Retinal pigment epithelial cell (primary cell): ENCODE measurements at regions not wholly inside any gene's neighbourhood (a gene's known extent, or its start where the extent isn't known, plus 50 kb on each side); places are given as distances from the start of the nearest gene placed in this dataset.
"Not testable (repeated sequence)": the region's sequence is repeated elsewhere in the genome, so short reads cannot be mapped to it uniquely, and the experiment has no call there.

ENCODE experiments used
- DNase-seq: peaks from one replicate; pipeline ENCODE4 v3.0.0-alpha.2; 2010; ENCODE audit warnings: low read depth
- H3K4me3 ChIP-seq: 2 replicates; pipeline ENCODE4 v1.5.1; 2011; ENCODE audit warnings: mild to moderate bottlenecking, low read length, control low read depth, moderate library complexity
- CTCF ChIP-seq: conservative IDR thresholded peaks from 2 replicates; pipeline ENCODE4 v1.5.1; 2011; ENCODE audit warnings: low read depth, low read length, control low read depth, inconsistent platforms

GRCh38 chr12:71281425-71281824, 123.6 kb upstream of the TSPAN8 start:
- TF ChIP-seq CTCF: no peak
- H3K4me3 ChIP-seq: no peak overlapping the region
- DNase-seq: no peak

DNA sequence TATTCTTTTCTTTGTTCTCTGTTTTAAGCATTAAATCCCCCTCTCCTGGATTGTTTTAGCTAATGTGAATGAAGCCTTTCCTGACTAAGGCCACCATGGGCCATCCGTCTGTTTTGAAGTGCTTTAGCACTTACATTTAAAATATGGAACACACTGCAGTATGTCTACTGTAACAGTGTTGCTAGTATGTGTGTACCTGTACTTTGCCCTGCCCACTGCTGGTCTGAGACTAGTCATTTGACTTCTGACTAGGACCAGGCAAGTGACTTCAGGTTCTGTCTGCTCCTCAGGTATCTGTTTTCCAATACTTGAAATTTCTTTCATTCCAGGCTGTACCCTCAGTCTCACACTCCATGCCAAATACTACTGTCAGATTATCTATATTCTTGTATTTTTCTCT, 120.1 kb upstream of the TSPAN8 start:
- TF ChIP-seq CTCF: no peak
- DNase-seq: no peak
- no peak overlapping the region for H3K4me3 ChIP-seq

DNA sequence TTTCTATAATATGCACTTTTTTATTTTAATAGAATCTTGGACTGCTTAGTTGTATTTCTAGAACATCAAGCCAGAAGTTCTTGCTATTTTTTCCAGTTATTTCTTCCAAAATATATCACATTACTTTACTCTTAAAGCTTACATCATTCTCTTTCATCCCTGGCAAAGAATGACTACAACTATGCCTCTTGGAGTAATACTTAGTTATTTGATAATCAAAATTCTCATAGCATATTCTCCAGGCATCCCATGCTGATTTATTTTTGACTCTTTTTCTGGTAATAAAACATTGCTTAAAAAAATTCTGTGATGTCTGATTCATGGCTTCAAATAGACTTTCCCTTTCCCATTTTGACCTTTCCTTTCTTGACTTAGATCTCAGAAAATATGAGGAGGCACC, 118.7 kb upstream of the TSPAN8 start:
- no peak overlapping the region for H3K4me3 ChIP-seq
- no peak for DNase-seq
- no peak for TF ChIP-seq CTCF

GRCh38 chr12:71270794-71271193, 113.0 kb upstream of the TSPAN8 start:
- not testable (repeated sequence) for DNase-seq, H3K4me3 ChIP-seq

- no peak overlapping the region for H3K4me3 ChIP-seq
- TF ChIP-seq CTCF: no peak
- no peak for DNase-seq
These were observed 112.3 kb upstream of the TSPAN8 start for GRCh38 chr12:71270057-71270456.

- no peak for DNase-seq
- no peak for TF ChIP-seq CTCF
- H3K4me3 ChIP-seq: no peak overlapping the region
These were observed 111.4 kb upstream of the TSPAN8 start for GRCh38 chr12:71269281-71269598.

DNA sequence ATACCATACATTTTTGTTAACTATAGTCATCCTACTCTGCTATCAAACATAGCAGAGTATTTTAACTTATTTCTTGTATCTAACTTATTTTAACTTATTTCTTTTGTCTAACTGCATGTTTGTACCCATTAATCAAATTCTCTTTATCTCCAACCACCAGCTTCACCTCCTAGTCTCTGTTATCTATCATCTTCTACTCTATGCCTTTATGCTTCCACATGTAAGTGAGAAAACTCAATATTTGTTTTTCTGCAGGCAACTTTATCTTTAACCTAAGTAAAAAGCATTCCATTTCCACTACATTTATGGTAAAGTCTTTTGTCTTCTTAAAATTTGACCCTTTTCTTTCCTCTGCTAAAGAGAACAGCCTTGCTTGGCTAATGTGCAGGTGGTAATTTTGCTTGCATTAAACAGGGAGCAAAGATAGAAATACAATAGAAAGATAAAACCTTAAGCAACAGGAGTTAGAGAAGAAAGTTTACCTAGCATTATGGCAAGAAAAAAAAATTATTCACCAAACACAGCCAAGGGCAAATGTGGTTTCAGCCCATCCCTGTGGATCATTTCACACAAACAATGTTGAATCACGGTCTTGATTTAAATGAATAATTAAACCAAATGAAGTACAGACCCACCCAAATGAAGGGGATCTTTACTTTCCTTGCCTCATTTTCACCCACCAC, 110.9 kb upstream of the TSPAN8 start:
- no peak for DNase-seq
- no peak overlapping the region for H3K4me3 ChIP-seq

More for the DNA sequence above, 110.9 kb upstream of the TSPAN8 start:
- TF ChIP-seq CTCF: no peak
